OCI-LY1 (cell line): ENCODE measurements at regions not wholly inside any gene's neighbourhood (a gene's known extent, or its start where the extent isn't known, plus 50 kb on each side); places are given as distances from the start of the nearest gene placed in this dataset.
"Not testable (repeated sequence)": the region's sequence is repeated elsewhere in the genome, so short reads cannot be mapped to it uniquely, and the experiment has no call there.

Experiments used
- H2AFZ ChIP-seq: fragments of 200-600 bp; sonication (generic), shearing (Covaris generic); 2 replicates; pipeline ENCODE4 v1.6.0; 2014; ENCODE audit warnings: antibody characterized with exemption, mild to moderate bottlenecking, low read length
- H3F3A ChIP-seq: fragments of 200-600 bp; sonication (generic), shearing (Covaris generic); 2 replicates; pipeline ENCODE4 v1.6.0; 2014; ENCODE audit warnings: mild to moderate bottlenecking, antibody characterized with exemption, low read length, moderate library complexity; ENCODE audit not compliant: insufficient read depth
- H3K27ac ChIP-seq: fragments of 200-600 bp; sonication (generic); 2 replicates; pipeline ENCODE4 v1.5.1; 2014; ENCODE audit warnings: low read length, mixed run types, mild to moderate bottlenecking, low read depth; ENCODE audit not compliant: poor library complexity, severe bottlenecking
- H3K27me3 ChIP-seq: fragments of 200-600 bp; sonication (generic); 2 replicates; pipeline ENCODE4 v1.6.0; 2014; ENCODE audit warnings: antibody characterized with exemption, mild to moderate bottlenecking, low read length, moderate library complexity; ENCODE audit not compliant: insufficient read depth
- H3K36me3 ChIP-seq: fragments of 200-600 bp; sonication (generic); 2 replicates; pipeline ENCODE4 v1.6.1; 2014; ENCODE audit warnings: mild to moderate bottlenecking, antibody characterized with exemption, low read length, moderate library complexity, mixed read lengths; ENCODE audit not compliant: insufficient read depth
- H3K4me1 ChIP-seq: fragments of 200-600 bp; sonication (generic); 2 replicates; pipeline ENCODE4 v1.5.1; 2014; ENCODE audit warnings: mild to moderate bottlenecking, low read length, moderate library complexity; ENCODE audit not compliant: insufficient read depth, severe bottlenecking
- H3K4me2 ChIP-seq: fragments of 200-600 bp; sonication (generic), shearing (Covaris generic); 2 replicates; pipeline ENCODE4 v1.6.1; 2014; ENCODE audit warnings: low read length
- H3K4me3 ChIP-seq: fragments of 200-600 bp; sonication (generic); 2 replicates; pipeline ENCODE4 v1.5.1; 2014; ENCODE audit warnings: low read length, low read depth, mild to moderate bottlenecking, mixed read lengths; ENCODE audit not compliant: poor library complexity, severe bottlenecking
- H3K79me2 ChIP-seq: fragments of 200-600 bp; shearing (Covaris generic); 2 replicates; pipeline ENCODE4 v1.6.1; 2016; ENCODE audit warnings: mixed run types, low read length, mixed read lengths; ENCODE audit not compliant: insufficient read depth
- H3K9ac ChIP-seq: fragments of 200-600 bp; sonication (generic), shearing (Covaris generic); 2 replicates; pipeline ENCODE4 v1.6.1; 2014; ENCODE audit warnings: mild to moderate bottlenecking, low read length, mixed read lengths
- H3K9me2 ChIP-seq: fragments of 200-600 bp; sonication (generic), shearing (Covaris generic); 2 replicates; pipeline ENCODE4 v1.6.1; 2014; ENCODE audit warnings: low read depth, mild to moderate bottlenecking, low read length, mixed read lengths
- H3K9me3 ChIP-seq: fragments of 200-600 bp; shearing (Covaris generic); 2 replicates; pipeline ENCODE4 v1.6.1; 2014; ENCODE audit warnings: low read length, mixed read lengths
- H4K20me1 ChIP-seq: fragments of 200-600 bp; sonication (generic), shearing (Covaris generic); 2 replicates; pipeline ENCODE4 v1.6.0; 2016; ENCODE audit warnings: mild to moderate bottlenecking, low read length; ENCODE audit not compliant: insufficient read depth
- CTCF ChIP-seq: fragments of 200-600 bp; sonication (generic), shearing (Covaris generic); IDR thresholded peaks from 2 replicates; pipeline ENCODE4 v1.5.1; 2017; ENCODE audit warnings: mild to moderate bottlenecking, antibody characterized with exemption, low read length, moderate library complexity, mixed read lengths
- EZH2 ChIP-seq: fragments of 200-600 bp; sonication (generic), shearing (Covaris generic); IDR thresholded peaks from 2 replicates; pipeline ENCODE4 v1.8.0; 2017; ENCODE audit warnings: borderline replicate concordance, mixed run types, mild to moderate bottlenecking, antibody characterized with exemption, low read length, moderate library complexity, mixed read lengths

DNA sequence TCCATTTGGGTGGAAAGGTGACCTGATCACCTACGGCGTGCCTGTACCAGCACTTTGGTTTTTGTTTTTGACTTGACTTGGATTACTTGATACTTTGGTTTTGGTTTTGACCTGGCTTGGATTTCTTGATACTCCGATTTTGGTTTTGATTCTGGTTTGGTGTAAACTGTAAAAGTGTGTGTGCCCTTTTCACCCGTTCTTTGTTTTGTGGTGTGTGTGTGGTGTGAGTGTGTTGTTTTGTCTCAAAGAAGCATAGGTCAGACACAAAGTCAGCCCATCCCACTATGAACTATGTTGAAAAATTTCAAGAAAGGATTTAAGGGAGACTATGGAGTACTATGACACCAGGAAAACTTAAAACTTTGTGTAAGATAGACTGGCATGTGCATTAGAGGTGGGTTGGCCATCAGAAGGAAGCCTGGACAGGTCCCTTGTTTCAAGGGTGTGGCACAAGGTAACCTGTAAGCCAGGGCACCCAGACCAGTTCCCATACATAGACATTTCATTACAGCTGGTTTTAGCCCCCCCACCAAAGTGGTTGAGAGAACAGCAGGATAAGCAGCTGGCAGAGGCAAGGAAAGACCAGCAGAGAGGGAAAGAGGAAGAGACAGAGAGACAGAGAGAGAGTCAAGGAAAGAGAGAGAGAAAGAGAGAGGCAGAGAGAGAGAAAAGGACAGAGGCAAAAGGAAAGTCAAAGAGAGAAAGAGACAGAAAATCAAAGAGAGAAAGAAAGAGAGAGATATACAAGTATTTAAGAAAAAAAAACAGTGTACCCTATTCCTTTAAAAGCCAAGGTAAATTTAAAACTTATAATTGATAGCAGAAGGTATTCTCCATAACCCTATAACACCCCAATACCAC, 187.9 kb upstream of the NDUFV2 start:
- H3K79me2 ChIP-seq, H3K27ac ChIP-seq, H3K4me2 ChIP-seq: not testable (repeated sequence)

GRCh38 chr18:8920856-8921787, 181.4 kb upstream of the NDUFV2 start:
- TF ChIP-seq CTCF = peak; percentile 47
- H2AFZ ChIP-seq, H3K4me3 ChIP-seq, H3K4me1 ChIP-seq, H4K20me1 ChIP-seq, H3K36me3 ChIP-seq, H3K27me3 ChIP-seq, H3K79me2 ChIP-seq, H3F3A ChIP-seq, H3K9ac ChIP-seq, H3K9me3 ChIP-seq, H3K27ac ChIP-seq, H3K4me2 ChIP-seq, H3K9me2 ChIP-seq: not testable (repeated sequence)

More for the DNA sequence above, 187.9 kb upstream of the NDUFV2 start:
- H3K36me3 ChIP-seq, H4K20me1 ChIP-seq, H3K27me3 ChIP-seq, H3K9me3 ChIP-seq, H3K9ac ChIP-seq, H2AFZ ChIP-seq, H3K9me2 ChIP-seq, H3F3A ChIP-seq, H3K4me3 ChIP-seq: not testable (repeated sequence)
- H3K4me1 ChIP-seq = peaks cover 38% of the 10 kb centered on the region

GRCh38 chr18:8926464-8926863, 176.0 kb upstream of the NDUFV2 start:
- Histone ChIP-seq H3K4me3 (no peak overlapping the region), H4K20me1 (no peaks in the 10 kb centered on the region), H3F3A (no peaks in the 10 kb centered on the region), H3K4me2 (no peak overlapping the region), H3K79me2 (no peaks in the 10 kb centered on the region), H3K9ac (no peak overlapping the region), H3K36me3 (no peaks in the 10 kb centered on the region), H3K27ac (no peak overlapping the region), H3K4me1 (peaks cover 2% of the 10 kb centered on the region), H3K27me3 (no peaks in the 10 kb centered on the region), H2AFZ (no peak overlapping the region), H3K9me3 (peaks cover 28% of the 10 kb centered on the region), H3K9me2 (no peaks in the 10 kb centered on the region)
- TF ChIP-seq EZH2 (no peak), CTCF (no peak)
